Colonic mucosa (tissue), 4 donors: ENCODE measurements at regions not wholly inside any gene's neighbourhood (a gene's known extent, or its start where the extent isn't known, plus 50 kb on each side); places are given as distances from the start of the nearest gene placed in this dataset.

Experiments used
- DNase-seq: peaks from one replicate; pipeline ENCODE4 v3.0.0-alpha.2; 2020
- H3K27ac ChIP-seq: fragments of 200-600 bp; one replicate; pipeline ENCODE4 v1.8.0; 2021
- H3K27me3 ChIP-seq: fragments of 200-600 bp; one replicate; pipeline ENCODE4 v1.8.0; 2021
- H3K36me3 ChIP-seq: fragments of 200-600 bp; one replicate; pipeline ENCODE4 v1.8.0; 2021
- H3K4me1 ChIP-seq: fragments of 200-600 bp; one replicate; pipeline ENCODE4 v1.8.0; 2021; ENCODE audit warnings: mild to moderate bottlenecking
- H3K4me3 ChIP-seq: fragments of 200-600 bp; one replicate; pipeline ENCODE4 v1.8.0; 2021
- H3K9ac ChIP-seq, 2 donors: one replicate each; pipeline ENCODE4 v1.7.0; 2013; ENCODE audit warnings: control low read depth in 2 of 2, low read depth in 2 of 2, low read length in 2 of 2
- H3K9me3 ChIP-seq: fragments of 200-600 bp; one replicate; pipeline ENCODE4 v1.8.0; 2021
- CTCF ChIP-seq: fragments of 200-600 bp; IDR thresholded peaks from one replicate; pipeline ENCODE4 v1.8.0; 2022; ENCODE audit warnings: antibody characterized with exemption, mild to moderate bottlenecking
- intact Hi-C: fragments of 100-400 bp; cut with DNase I; formaldehyde crosslinking; loops from one replicate; pipeline ENCODE4 v1.14.1; 2022
- donor health status: healthy.
- donor health status: DM: no; HTN: no; CAD: no.
- donor health status: DM: no; HTN: no; CAD: no.

- intact Hi-C loops = loop anchor here (2.0 to 5.0 kb wide), 2 partner anchors 170 to 389 kb away; no protein-coding TSS in a partner anchor
- Histone ChIP-seq H3K27me3 (no peaks in the 10 kb centered on the region), H3K4me1 (no peaks in the 10 kb centered on the region), H3K4me3 (no peak overlapping the region), H3K36me3 (no peaks in the 10 kb centered on the region), H3K27ac (no peak overlapping the region), H3K9me3 (no peaks in the 10 kb centered on the region), H3K9ac (no peak overlapping the region)
- DNase-seq = no peak
- TF ChIP-seq CTCF = no peak
Measured at GRCh38 chr12:76622915-76623314, 63.3 kb upstream of the OSBPL8 start.

GRCh38 chr12:76623931-76624330, 64.4 kb upstream of the OSBPL8 start:
- Histone ChIP-seq H3K27me3 (no peaks in the 10 kb centered on the region), H3K36me3 (no peaks in the 10 kb centered on the region), H3K4me1 (no peaks in the 10 kb centered on the region), H3K27ac (no peak overlapping the region), H3K9ac (no peak overlapping the region), H3K9me3 (no peaks in the 10 kb centered on the region), H3K4me3 (no peak overlapping the region)
- TF ChIP-seq CTCF = no peak
- peak; percentile 34 for DNase-seq
- intact Hi-C loops = loop anchor here (2.0 to 5.0 kb wide), 2 partner anchors 169 to 388 kb away; no protein-coding TSS in a partner anchor

- TF ChIP-seq CTCF = no peak
- Histone ChIP-seq H3K4me1 (no peaks in the 10 kb centered on the region), H3K9me3 (no peaks in the 10 kb centered on the region), H3K27me3 (no peaks in the 10 kb centered on the region), H3K27ac (no peak overlapping the region), H3K9ac (no peak overlapping the region), H3K4me3 (no peak overlapping the region), H3K36me3 (no peaks in the 10 kb centered on the region)
- intact Hi-C loops = no loop called here
- no peak for DNase-seq
Measured at GRCh38 chr12:76627346-76628135, 68.0 kb upstream of the OSBPL8 start.

- no peaks in the 10 kb centered on the region for H3K9me3 ChIP-seq
- no peak overlapping the region for H3K27ac ChIP-seq
- intact Hi-C loops = no loop called here
- no peaks in the 10 kb centered on the region for H3K4me1 ChIP-seq
- no peak for TF ChIP-seq CTCF
- H3K27me3 ChIP-seq = no peaks in the 10 kb centered on the region
- no peaks in the 10 kb centered on the region for H3K36me3 ChIP-seq
- H3K9ac ChIP-seq = no peak overlapping the region
- H3K4me3 ChIP-seq = no peak overlapping the region
- DNase-seq = no peak
Measured at GRCh38 chr12:76628745-76629144, 69.2 kb upstream of the OSBPL8 start.

GRCh38 chr12:76631741-76632140, 72.2 kb upstream of the OSBPL8 start:
- intact Hi-C loops = no loop called here
- H3K36me3 ChIP-seq = no peaks in the 10 kb centered on the region
- no peak overlapping the region for H3K4me3 ChIP-seq
- no peaks in the 10 kb centered on the region for H3K9me3 ChIP-seq
- H3K27me3 ChIP-seq = no peaks in the 10 kb centered on the region
- no peak overlapping the region for H3K27ac ChIP-seq
- no peaks in the 10 kb centered on the region for H3K4me1 ChIP-seq
- TF ChIP-seq CTCF = no peak
- no peak for DNase-seq
- no peak overlapping the region for H3K9ac ChIP-seq
